ENCODE measurements at regions not wholly inside any gene's neighbourhood (a gene's known extent, or its start where the extent isn't known, plus 50 kb on each side); places are given as distances from the start of the nearest gene placed in this dataset.

- Histone ChIP-seq H4K20me1 (ENCODE audit: insufficient read depth, low read length) (no peaks in the 10 kb centered on the region), H3K36me3 (ENCODE audit: insufficient read depth, low read length) (no peaks in the 10 kb centered on the region), H3K9me2 (ENCODE audit: insufficient read depth, low read length) (no peaks in the 10 kb centered on the region), H3K4me3 (ENCODE audit: low read depth, low read length, poor library complexity, severe bottlenecking) (no peak overlapping the region), H3K27ac (ENCODE audit: low read depth, low read length, poor library complexity, severe bottlenecking) (no peak overlapping the region), H3K9me3 (ENCODE audit: low read length) (no peaks in the 10 kb centered on the region), H3K4me2 (ENCODE audit: low read length) (no peak overlapping the region), H3K79me2 (ENCODE audit: insufficient read depth, low read depth, low read length) (no peaks in the 10 kb centered on the region), H2AFZ (ENCODE audit: low read length) (no peak overlapping the region), H3K4me1 (ENCODE audit: insufficient read depth, low read length, poor library complexity, severe bottlenecking) (no peaks in the 10 kb centered on the region)
- DNase-seq (ENCODE audit: low spot score): no peak
- BruUV-seq (replicated peaks): no TSS peak
- intact Hi-C loops (cut with micrococcal nuclease; ENCODE audit: unreplicated experiment): no loop called here
- TF ChIP-seq CTCF (conservative IDR thresholded peaks at IDR 0.05; ENCODE audit: low read length) (no peak), EZH2phosphoT487 (IDR thresholded peaks at IDR 0.05; ENCODE audit: borderline replicate concordance, low read depth, low read length) (no peak)
- CTCF ChIA-PET (ENCODE audit: unreplicated experiment): no interaction called here
- POLR2A ChIA-PET: no interaction called here
Measured at GRCh38 chr11:38553148-38553547, 1955.1 kb upstream of the RAG2 start.

- BruUV-seq (replicated peaks): no TSS peak
- no peak for DNase-seq (ENCODE audit: low spot score)
- intact Hi-C loops (cut with micrococcal nuclease; ENCODE audit: unreplicated experiment): no loop called here
Measured at GRCh38 chr11:38547462-38547861, 1949.4 kb upstream of the RAG2 start.

GRCh38 chr11:38543986-38544385, 1946.0 kb upstream of the RAG2 start:
- Histone ChIP-seq H4K20me1 (ENCODE audit: insufficient read depth, low read length) (no peaks in the 10 kb centered on the region), H3K9me3 (ENCODE audit: low read length) (0 out of 2 replicates have a peak, but pooled peaks cover 4% of the 10 kb centered on the region), H3K4me3 (ENCODE audit: low read depth, low read length, poor library complexity, severe bottlenecking) (no peak overlapping the region), H3K4me2 (ENCODE audit: low read length) (no peak overlapping the region), H3K79me2 (ENCODE audit: insufficient read depth, low read depth, low read length) (no peaks in the 10 kb centered on the region), H3K36me3 (ENCODE audit: insufficient read depth, low read length) (no peaks in the 10 kb centered on the region), H3K9me2 (ENCODE audit: insufficient read depth, low read length) (no peaks in the 10 kb centered on the region), H3K27ac (ENCODE audit: low read depth, low read length, poor library complexity, severe bottlenecking) (no peak overlapping the region), H2AFZ (ENCODE audit: low read length) (no peak overlapping the region), H3K4me1 (ENCODE audit: insufficient read depth, low read length, poor library complexity, severe bottlenecking) (no peaks in the 10 kb centered on the region)
- intact Hi-C loops (cut with micrococcal nuclease; ENCODE audit: unreplicated experiment): no loop called here
- BruUV-seq (replicated peaks): no TSS peak
- TF ChIP-seq EZH2phosphoT487 (IDR thresholded peaks at IDR 0.05; ENCODE audit: borderline replicate concordance, low read depth, low read length): no peak
- TF ChIP-seq CTCF (conservative IDR thresholded peaks at IDR 0.05; ENCODE audit: low read length): no peak
- DNase-seq (ENCODE audit: low spot score): no peak
- POLR2A ChIA-PET: no interaction called here
- CTCF ChIA-PET (ENCODE audit: unreplicated experiment): no interaction called here

More at GRCh38 chr11:38547462-38547861, 1949.4 kb upstream of the RAG2 start:
- POLR2A ChIA-PET: interaction anchor here (1.0 kb wide), 1 partner anchor 12 kb away, joined by 3 read pairs; no protein-coding TSS in a partner anchor
- no peak overlapping the region for H2AFZ ChIP-seq (ENCODE audit: low read length)
- no peak overlapping the region for H3K4me3 ChIP-seq (ENCODE audit: low read depth, low read length, poor library complexity, severe bottlenecking)
- H3K9me3 ChIP-seq (ENCODE audit: low read length): 0 out of 2 replicates have a peak, but pooled peaks cover 4% of the 10 kb centered on the region
- no peaks in the 10 kb centered on the region for H3K79me2 ChIP-seq (ENCODE audit: insufficient read depth, low read depth, low read length)
- no peak for TF ChIP-seq EZH2phosphoT487 (IDR thresholded peaks at IDR 0.05; ENCODE audit: borderline replicate concordance, low read depth, low read length)
- no peak overlapping the region for H3K4me2 ChIP-seq (ENCODE audit: low read length)
- no peak overlapping the region for H3K27ac ChIP-seq (ENCODE audit: low read depth, low read length, poor library complexity, severe bottlenecking)
- no peaks in the 10 kb centered on the region for H4K20me1 ChIP-seq (ENCODE audit: insufficient read depth, low read length)
- CTCF ChIA-PET (ENCODE audit: unreplicated experiment): no interaction called here
- H3K9me2 ChIP-seq (ENCODE audit: insufficient read depth, low read length): no peaks in the 10 kb centered on the region
- H3K4me1 ChIP-seq (ENCODE audit: insufficient read depth, low read length, poor library complexity, severe bottlenecking): no peaks in the 10 kb centered on the region
- H3K36me3 ChIP-seq (ENCODE audit: insufficient read depth, low read length): no peaks in the 10 kb centered on the region

Data from OCI-LY7 (cell line).